ENCODE measurements at regions not wholly inside any gene's neighbourhood (a gene's known extent, or its start where the extent isn't known, plus 50 kb on each side); places are given as distances from the start of the nearest gene placed in this dataset.

GRCh38 chr4:148633720-148634119, 191.5 kb upstream of the NR3C2 start:
- no peak for TF ChIP-seq POLR2AphosphoS5 (IDR thresholded peaks at IDR 0.05; ENCODE audit: low read depth, low read length)
- no peak for TF ChIP-seq POLR2A (IDR thresholded peaks at IDR 0.05; ENCODE audit: low read depth, low read length)
- no peak for TF ChIP-seq TAF1 (IDR thresholded peaks at IDR 0.05; ENCODE audit: low read depth, low read length)
- no peak for TF ChIP-seq PAX5 (IDR thresholded peaks at IDR 0.05; ENCODE audit: insufficient read depth, low read length, severe bottlenecking)
